CD14-positive monocyte (primary cell): ENCODE measurements at regions not wholly inside any gene's neighbourhood (a gene's known extent, or its start where the extent isn't known, plus 50 kb on each side); places are given as distances from the start of the nearest gene placed in this dataset.

Experiments used
- DNase-seq, 3 donors: peaks; one replicate each; pipeline ENCODE4 v3.0.0-alpha.2; 2011 to 2022
- H2AFZ ChIP-seq: 2 replicates; pipeline ENCODE4 v1.6.0; 2012; ENCODE audit warnings: mild to moderate bottlenecking, low read depth, low read length, inconsistent platforms; ENCODE audit not compliant: insufficient read depth, poor library complexity, severe bottlenecking
- H3K27ac ChIP-seq, 2 donors: 1 replicate in 1 of 2; 2 replicates in 1 of 2; pipeline ENCODE4 v1.5.1; 2012 to 2013; ENCODE audit warnings: low read length in 2 of 2, control low read depth in 1 of 2, inconsistent platforms in 1 of 2, low read depth in 1 of 2, mild to moderate bottlenecking in 1 of 2
- H3K27me3 ChIP-seq, 2 donors: one replicate each; pipeline versions ENCODE4 v1.6.0 to v1.6.1; 2011 to 2013; ENCODE audit warnings: low read length in 2 of 2; ENCODE audit not compliant: control insufficient read depth in 2 of 2, insufficient read depth in 2 of 2
- H3K36me3 ChIP-seq, 2 donors: replicated peaks in 1 of 2; 1 replicate in 1 of 2; 2 replicates in 1 of 2; pipeline versions ENCODE4 v1.5.1 to v1.6.1; 2012 to 2013; ENCODE audit warnings: low read length in 2 of 2, control low read depth in 1 of 2, inconsistent platforms in 1 of 2, mild to moderate bottlenecking in 1 of 2; ENCODE audit not compliant: insufficient read depth in 2 of 2, control insufficient read depth in 1 of 2
- H3K4me1 ChIP-seq, 2 donors: 1 replicate in 1 of 2; 2 replicates in 1 of 2; pipeline versions ENCODE4 v1.5.1 to v1.6.1; 2012 to 2013; ENCODE audit warnings: low read length in 2 of 2, control low read depth in 1 of 2, inconsistent platforms in 1 of 2, mild to moderate bottlenecking in 1 of 2, moderate library complexity in 1 of 2; ENCODE audit not compliant: insufficient read depth in 2 of 2, control insufficient read depth in 1 of 2
- H3K4me2 ChIP-seq: replicated peaks from 2 replicates; pipeline ENCODE3; 2012; ENCODE audit warnings: low read length, moderate library complexity, mild to moderate bottlenecking; ENCODE audit not compliant: poor library complexity, severe bottlenecking; ENCODE audit errors: extremely low read depth
- H3K4me3 ChIP-seq, 3 experiments: fragments of 200-600 bp in 1 of 3; sonication (generic) in 1 of 3; replicated peaks in 1 of 3; 1 replicate in 2 of 3; 2 replicates in 1 of 3; pipeline ENCODE4 v1.5.1; 2011 to 2013; ENCODE audit warnings: low read length in 3 of 3, mild to moderate bottlenecking in 3 of 3, control low read depth in 2 of 3, low read depth in 2 of 3, inconsistent platforms in 1 of 3, moderate library complexity in 1 of 3
- H3K79me2 ChIP-seq: 2 replicates; pipeline ENCODE4 v1.6.0; 2012; ENCODE audit warnings: mild to moderate bottlenecking, control low read depth, inconsistent platforms, low read length, moderate library complexity; ENCODE audit not compliant: insufficient read depth
- H3K9ac ChIP-seq: 2 replicates; pipeline ENCODE4 v1.6.0; 2017; ENCODE audit warnings: low read length, mild to moderate bottlenecking; ENCODE audit not compliant: insufficient read depth, poor library complexity, severe bottlenecking
- H3K9me3 ChIP-seq, 2 donors: replicated peaks in 1 of 2; 1 replicate in 1 of 2; 2 replicates in 1 of 2; pipeline versions ENCODE4 v1.5.1 to v1.6.1; 2012 to 2013; ENCODE audit warnings: low read length in 2 of 2, control low read depth in 1 of 2; ENCODE audit not compliant: control insufficient read depth in 1 of 2, insufficient read depth in 1 of 2
- H4K20me1 ChIP-seq: 2 replicates; pipeline ENCODE4 v1.6.0; 2012; ENCODE audit warnings: mild to moderate bottlenecking, low read length, control low read depth, moderate library complexity; ENCODE audit not compliant: insufficient read depth
- H3K27ac Mint-ChIP-seq, 7 donors: one replicate each; pipeline ENCODE4 v1.8.0; 2020; ENCODE audit warnings: mild to moderate bottlenecking in 7 of 7, mixed read lengths in 7 of 7, moderate library complexity in 6 of 7, inconsistent platforms in 2 of 7
- H3K27me3 Mint-ChIP-seq, 3 donors: one replicate each; pipeline ENCODE4 v1.8.0; 2021 to 2022; ENCODE audit warnings: low read depth in 3 of 3, mild to moderate bottlenecking in 3 of 3, mixed read lengths in 3 of 3, moderate library complexity in 3 of 3, inconsistent platforms in 1 of 3
- H3K36me3 Mint-ChIP-seq, 2 donors: one replicate each; pipeline ENCODE4 v1.8.0; 2020; ENCODE audit warnings: mixed read lengths in 2 of 2, inconsistent platforms in 1 of 2, mild to moderate bottlenecking in 1 of 2
- H3K4me1 Mint-ChIP-seq: one replicate; pipeline ENCODE4 v1.8.0; 2020; ENCODE audit warnings: mild to moderate bottlenecking, mixed read lengths
- H3K4me3 Mint-ChIP-seq, 2 donors: one replicate each; pipeline ENCODE4 v1.8.0; 2020; ENCODE audit warnings: mild to moderate bottlenecking in 2 of 2, mixed read lengths in 2 of 2, moderate library complexity in 1 of 2
- H3K9me3 Mint-ChIP-seq, 7 donors: one replicate each; pipeline ENCODE4 v1.8.0; 2020 to 2022; ENCODE audit warnings: mixed read lengths in 7 of 7, mild to moderate bottlenecking in 6 of 7, moderate library complexity in 6 of 7, inconsistent platforms in 2 of 7
- CTCF ChIP-seq: fragments of 200-600 bp; IDR thresholded peaks from one replicate; pipeline ENCODE4 v1.8.0; 2022; ENCODE audit warnings: antibody characterized with exemption, mild to moderate bottlenecking
- WGBS: methylation state at CpG from one replicate; pipeline ENCODE4 v1.1.5; 2013; ENCODE audit warnings: missing lambda C conversion rate; ENCODE audit not compliant: insufficient coverage; 5-methylcytosine and 5-hydroxymethylcytosine counted together
- intact Hi-C, 2 donors: fragments of 100-400 bp; cut with micrococcal nuclease; formaldehyde crosslinking; loops; one replicate each; pipeline versions ENCODE4 v1.15.0 to v1.15.1; 2023

- WGBS: no CpG with 5 or more reads among the region's 5 CpGs
- no peak overlapping the region for H3K4me2 ChIP-seq
- no peak for TF ChIP-seq CTCF
- H3K79me2 ChIP-seq: no peaks in the 10 kb centered on the region
- H3K27me3 ChIP-seq: no peaks in the 10 kb centered on the region
- intact Hi-C loops: no loop called here
- H3K4me3 ChIP-seq: no peak overlapping the region
- no peaks in the 10 kb centered on the region for H3K36me3 Mint-ChIP-seq
- no peaks in the 10 kb centered on the region for H3K4me1 Mint-ChIP-seq
- no peak overlapping the region for H3K27ac Mint-ChIP-seq
- no peak overlapping the region for H3K27ac ChIP-seq
- H3K9ac ChIP-seq: no peak overlapping the region
- no peaks in the 10 kb centered on the region for H3K36me3 ChIP-seq
- H3K4me1 ChIP-seq: no peaks in the 10 kb centered on the region
- H3K9me3 Mint-ChIP-seq: peaks cover 0 to 7% (median 3%) of the 10 kb centered on the region in 7 donors
- no peak overlapping the region for H3K4me3 Mint-ChIP-seq
- H3K27me3 Mint-ChIP-seq: peaks cover 0 to 3% (median 0%) of the 10 kb centered on the region in 3 donors
- no peaks in the 10 kb centered on the region for H4K20me1 ChIP-seq
- DNase-seq: no peak
- no peak overlapping the region for H2AFZ ChIP-seq
- H3K9me3 ChIP-seq: no peaks in the 10 kb centered on the region
Observed at GRCh38 chr3:157752956-157753786, 250.0 kb upstream of the VEPH1 start.

GRCh38 chr3:157752554-157752953 is 249.3 kb upstream of the VEPH1 start:
- Histone ChIP-seq H3K9me3 (peaks cover 0 to 3% of the 10 kb centered on the region in 2 donors), H3K4me2 (no peak overlapping the region), H3K4me3 (no peak overlapping the region), H3K27ac (no peak overlapping the region), H3K27me3 (no peaks in the 10 kb centered on the region), H2AFZ (no peak overlapping the region), H3K36me3 (no peaks in the 10 kb centered on the region), H3K4me1 (no peaks in the 10 kb centered on the region), H3K79me2 (no peaks in the 10 kb centered on the region), H3K9ac (no peak overlapping the region), H4K20me1 (no peaks in the 10 kb centered on the region)
- H3K4me1 Mint-ChIP-seq: no peaks in the 10 kb centered on the region
- H3K27ac Mint-ChIP-seq: no peak overlapping the region
- H3K9me3 Mint-ChIP-seq: peaks cover 0 to 12% (median 3%) of the 10 kb centered on the region in 7 donors
- peaks cover 0 to 3% (median 0%) of the 10 kb centered on the region in 3 donors for H3K27me3 Mint-ChIP-seq
- WGBS: no CpG with 5 or more reads among the region's 3 CpGs
- no peaks in the 10 kb centered on the region for H3K36me3 Mint-ChIP-seq
- no peak for DNase-seq
- no peak for TF ChIP-seq CTCF
- intact Hi-C loops: no loop called here
- no peak overlapping the region for H3K4me3 Mint-ChIP-seq
